ENCODE measurements at regions not wholly inside any gene's neighbourhood (a gene's known extent, or its start where the extent isn't known, plus 50 kb on each side); places are given as distances from the start of the nearest gene placed in this dataset.

DNA sequence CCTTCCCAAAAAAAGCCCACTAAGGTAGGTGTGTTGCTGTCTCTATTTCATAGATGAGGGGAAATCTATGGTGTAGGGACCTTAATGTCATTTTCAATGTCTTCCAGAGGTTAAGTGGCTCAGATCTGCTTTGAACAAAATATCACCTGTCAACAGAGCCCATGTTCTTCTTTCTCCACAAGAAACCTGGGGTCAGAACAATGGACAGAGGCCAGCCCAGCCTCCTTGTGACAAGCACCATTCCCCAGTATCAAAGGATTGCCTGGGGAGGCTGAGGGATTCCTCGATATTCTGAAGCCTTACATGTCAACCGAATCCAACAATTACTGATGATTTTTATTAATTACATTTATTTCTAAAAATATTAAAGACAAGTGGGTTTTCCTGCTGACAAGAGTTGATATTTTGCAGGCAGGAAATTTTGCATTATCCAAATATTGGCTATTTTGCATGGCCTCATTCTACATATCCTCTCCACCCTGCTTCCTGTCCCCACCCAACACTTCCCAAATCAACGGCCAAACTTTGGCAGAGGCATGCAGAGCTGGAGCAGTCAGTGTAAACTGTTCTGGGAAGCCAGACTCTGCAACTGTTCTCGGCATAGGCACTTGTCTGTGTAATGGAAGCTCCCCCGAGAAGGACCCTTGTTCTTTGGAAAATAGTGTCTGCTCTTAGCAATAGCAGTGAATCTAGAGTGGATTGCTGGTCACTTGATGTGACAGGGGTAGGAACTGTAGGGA is 281.5 kb downstream of the HS3ST3A1 start:
- POLR2A ChIA-PET, result no interaction called here
- H3K4me3 ChIP-seq (replicated peaks in 1 of 3; ENCODE audit: insufficient read depth in 1 of 3, low read depth in 1 of 3, low read length in 3 of 3), result no peak overlapping the region
- H2AFZ ChIP-seq (ENCODE audit: low read depth, low read length), result no peak overlapping the region
- H4K20me1 ChIP-seq (replicated peaks; ENCODE audit: control insufficient read depth, extremely low read depth, insufficient read depth, low read length), result no peaks in the 10 kb centered on the region
- no peaks in the 10 kb centered on the region for H3K9me3 ChIP-seq (replicated peaks; ENCODE audit: control insufficient read depth, insufficient read depth, low read length)
- no peaks in the 10 kb centered on the region for H3K9me1 ChIP-seq (replicated peaks; ENCODE audit: control insufficient read depth, extremely low read depth, insufficient read depth, low read length)
- no peaks in the 10 kb centered on the region for H3K36me3 ChIP-seq (ENCODE audit: control insufficient read depth in 2 of 2, extremely low read depth in 1 of 2, insufficient read depth in 2 of 2, low read length in 2 of 2)
- dilution Hi-C loops (cut with MboI; ENCODE audit: extremely low pct_ligation_motif_present, low sequenced_read_pairs) (no loop called here), intact Hi-C loops (cut with micrococcal nuclease) (no loop called here)
- TF ChIP-seq FOS (IDR thresholded peaks at IDR 0.05; ENCODE audit: borderline replicate concordance, insufficient read depth, low read length), result no peak
- TF ChIP-seq, protein P1, sequence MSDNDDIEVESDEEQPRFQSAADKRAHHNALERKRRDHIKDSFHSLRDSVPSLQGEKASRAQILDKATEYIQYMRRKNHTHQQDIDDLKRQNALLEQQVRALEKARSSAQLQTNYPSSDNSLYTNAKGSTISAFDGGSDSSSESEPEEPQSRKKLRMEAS (IDR thresholded peaks at IDR 0.05; ENCODE audit: insufficient read depth, insufficient read length), result no peak
- no peak for TF ChIP-seq EZH2 (IDR thresholded peaks at IDR 0.05; ENCODE audit: borderline replicate concordance, low read depth, low read length, severe bottlenecking)
- H3K9ac ChIP-seq (replicated peaks; ENCODE audit: extremely low read depth, insufficient read depth, low read length), result no peak overlapping the region
- no peak for DNase-seq (ENCODE audit: low read depth, low spot score)
- no peak overlapping the region for H3K4me2 ChIP-seq (ENCODE audit: insufficient read depth, low read length)
- CTCF ChIA-PET, result no interaction called here
- FAIRE-seq, result no peak
- no peaks in the 10 kb centered on the region for H3K79me2 ChIP-seq (ENCODE audit: control insufficient read depth, insufficient read depth, low read length)
- BruUV-seq (replicated peaks), result no TSS peak
- no peak overlapping the region for H3K27ac ChIP-seq (ENCODE audit: insufficient read depth, low read depth, low read length)
- H3K27me3 ChIP-seq (ENCODE audit: control insufficient read depth in 2 of 2, insufficient read depth in 2 of 2, low read length in 2 of 2), result no peaks in the 10 kb centered on the region
- H3K4me1 ChIP-seq (ENCODE audit: control insufficient read depth, extremely low read depth, insufficient read depth, low read length), result no peaks in the 10 kb centered on the region

DNA sequence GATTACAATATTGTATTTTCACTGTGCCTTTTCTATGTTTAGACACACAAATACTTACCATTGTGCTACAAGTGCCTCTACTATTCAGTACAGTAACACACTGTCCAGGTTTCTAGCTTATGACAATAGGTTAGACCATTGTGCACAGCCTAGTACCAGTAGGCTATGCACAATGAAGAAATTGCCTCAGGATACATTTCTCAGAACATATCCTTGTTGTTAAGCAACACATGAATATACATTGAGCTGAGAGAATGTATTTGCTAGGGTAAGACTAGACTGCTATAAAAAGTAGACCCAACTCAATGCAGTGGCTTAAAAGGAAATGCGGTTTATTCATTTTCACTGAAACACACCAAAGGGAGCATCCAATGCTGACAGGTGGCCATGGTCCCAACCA is 285.1 kb downstream of the HS3ST3A1 start:
- BruUV-seq (replicated peaks), result no TSS peak
- intact Hi-C loops (cut with micrococcal nuclease) (no loop called here), dilution Hi-C loops (cut with MboI; ENCODE audit: extremely low pct_ligation_motif_present, low sequenced_read_pairs) (no loop called here)
- ChIA-PET POLR2A (no interaction called here), CTCF (no interaction called here)
- FAIRE-seq (no peak), DNase-seq (ENCODE audit: low read depth, low spot score) (no peak)
- Histone ChIP-seq H3K27ac (ENCODE audit: insufficient read depth, low read depth, low read length) (no peak overlapping the region), H3K4me1 (ENCODE audit: control insufficient read depth, extremely low read depth, insufficient read depth, low read length) (no peaks in the 10 kb centered on the region), H3K4me3 (replicated peaks in 1 of 3; ENCODE audit: insufficient read depth in 1 of 3, low read depth in 1 of 3, low read length in 3 of 3) (no peak overlapping the region), H3K9me3 (replicated peaks; ENCODE audit: control insufficient read depth, insufficient read depth, low read length) (peaks cover 1% of the 10 kb centered on the region), H3K9ac (replicated peaks; ENCODE audit: extremely low read depth, insufficient read depth, low read length) (no peak overlapping the region), H3K27me3 (ENCODE audit: control insufficient read depth in 2 of 2, insufficient read depth in 2 of 2, low read length in 2 of 2) (no peaks in the 10 kb centered on the region), H4K20me1 (replicated peaks; ENCODE audit: control insufficient read depth, extremely low read depth, insufficient read depth, low read length) (no peaks in the 10 kb centered on the region), H2AFZ (ENCODE audit: low read depth, low read length) (no peak overlapping the region), H3K36me3 (ENCODE audit: control insufficient read depth in 2 of 2, extremely low read depth in 1 of 2, insufficient read depth in 2 of 2, low read length in 2 of 2) (no peaks in the 10 kb centered on the region), H3K4me2 (ENCODE audit: insufficient read depth, low read length) (no peak overlapping the region), H3K9me1 (replicated peaks; ENCODE audit: control insufficient read depth, extremely low read depth, insufficient read depth, low read length) (no peaks in the 10 kb centered on the region), H3K79me2 (ENCODE audit: control insufficient read depth, insufficient read depth, low read length) (no peaks in the 10 kb centered on the region)
- TF ChIP-seq GATA2 (IDR thresholded peaks at IDR 0.05; ENCODE audit: insufficient read depth, insufficient read length, low read depth, low read length) (no peak), JUN (IDR thresholded peaks at IDR 0.05; ENCODE audit: borderline replicate concordance, insufficient read depth, insufficient read length, low read depth) (no peak), EZH2 (IDR thresholded peaks at IDR 0.05; ENCODE audit: borderline replicate concordance, low read depth, low read length, severe bottlenecking) (no peak), POLR2A (IDR thresholded peaks at IDR 0.05; ENCODE audit: low read depth, low read length) (no peak), FOS (IDR thresholded peaks at IDR 0.05; ENCODE audit: borderline replicate concordance, insufficient read depth, low read length) (no peak), MYC (IDR thresholded peaks at IDR 0.05; ENCODE audit: low read depth, low read length) (no peak), POLR2AphosphoS5 (IDR thresholded peaks at IDR 0.05; ENCODE audit: insufficient read depth, low read depth, low read length) (no peak)
- TF ChIP-seq, protein P2, sequence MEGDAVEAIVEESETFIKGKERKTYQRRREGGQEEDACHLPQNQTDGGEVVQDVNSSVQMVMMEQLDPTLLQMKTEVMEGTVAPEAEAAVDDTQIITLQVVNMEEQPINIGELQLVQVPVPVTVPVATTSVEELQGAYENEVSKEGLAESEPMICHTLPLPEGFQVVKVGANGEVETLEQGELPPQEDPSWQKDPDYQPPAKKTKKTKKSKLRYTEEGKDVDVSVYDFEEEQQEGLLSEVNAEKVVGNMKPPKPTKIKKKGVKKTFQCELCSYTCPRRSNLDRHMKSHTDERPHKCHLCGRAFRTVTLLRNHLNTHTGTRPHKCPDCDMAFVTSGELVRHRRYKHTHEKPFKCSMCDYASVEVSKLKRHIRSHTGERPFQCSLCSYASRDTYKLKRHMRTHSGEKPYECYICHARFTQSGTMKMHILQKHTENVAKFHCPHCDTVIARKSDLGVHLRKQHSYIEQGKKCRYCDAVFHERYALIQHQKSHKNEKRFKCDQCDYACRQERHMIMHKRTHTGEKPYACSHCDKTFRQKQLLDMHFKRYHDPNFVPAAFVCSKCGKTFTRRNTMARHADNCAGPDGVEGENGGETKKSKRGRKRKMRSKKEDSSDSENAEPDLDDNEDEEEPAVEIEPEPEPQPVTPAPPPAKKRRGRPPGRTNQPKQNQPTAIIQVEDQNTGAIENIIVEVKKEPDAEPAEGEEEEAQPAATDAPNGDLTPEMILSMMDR (IDR thresholded peaks at IDR 0.05; ENCODE audit: extremely low read depth in 1 of 2, insufficient read depth in 1 of 2, low read depth in 1 of 2, low read length in 2 of 2), result no peak
- TF ChIP-seq, protein P1 (IDR thresholded peaks at IDR 0.05; ENCODE audit: insufficient read depth, insufficient read length), result no peak

Measured in endothelial cell of umbilical vein (primary cell).